BLaER1 treated with 17β-estradiol and CSF1 and Interleukin-3, amounts not matched to agents 10 nM and 100 nM (cell line): ENCODE measurements at regions not wholly inside any gene's neighbourhood (a gene's known extent, or its start where the extent isn't known, plus 50 kb on each side); places are given as distances from the start of the nearest gene placed in this dataset.
"Not testable (repeated sequence)": the region's sequence is repeated elsewhere in the genome, so short reads cannot be mapped to it uniquely, and the experiment has no call there.

Source experiments
- H3K27ac ChIP-seq, 11 experiments: shearing (Covaris generic); formaldehyde crosslinking; 2 replicates each; pipeline ENCODE4 v1.8.1; 2022
- H3K27me3 ChIP-seq, 11 experiments: shearing (Covaris generic); formaldehyde crosslinking; 2 replicates each; pipeline ENCODE4 v1.8.1; 2022
- H3K36me3 ChIP-seq, 11 experiments: shearing (Covaris generic); formaldehyde crosslinking; 2 replicates each; pipeline ENCODE4 v1.8.1; 2022
- H3K4me1 ChIP-seq, 10 experiments: shearing (Covaris generic); formaldehyde crosslinking; 2 replicates each; pipeline ENCODE4 v1.8.1; 2022
- H3K4me2 ChIP-seq, 11 experiments: shearing (Covaris generic); formaldehyde crosslinking; 2 replicates each; pipeline ENCODE4 v1.8.1; 2022
- H3K4me3 ChIP-seq, 10 experiments: shearing (Covaris generic); formaldehyde crosslinking; 2 replicates each; pipeline ENCODE4 v1.8.1; 2022
- H3K9ac ChIP-seq, 11 experiments: shearing (Covaris generic); formaldehyde crosslinking; 2 replicates each; pipeline ENCODE4 v1.8.1; 2022
- H3K9me3 ChIP-seq, 11 experiments: shearing (Covaris generic); formaldehyde crosslinking; replicated peaks in 1 of 11; 2 replicates each; pipeline ENCODE4 v1.8.1; 2022
- H4K20me1 ChIP-seq, 11 experiments: shearing (Covaris generic); formaldehyde crosslinking; 2 replicates each; pipeline ENCODE4 v1.8.1; 2022
- Cebpa-rat ChIP-seq, 11 experiments: shearing (Covaris generic); IDR thresholded peaks; 2 replicates each; pipeline ENCODE4 v1.8.1; 2022

DNA sequence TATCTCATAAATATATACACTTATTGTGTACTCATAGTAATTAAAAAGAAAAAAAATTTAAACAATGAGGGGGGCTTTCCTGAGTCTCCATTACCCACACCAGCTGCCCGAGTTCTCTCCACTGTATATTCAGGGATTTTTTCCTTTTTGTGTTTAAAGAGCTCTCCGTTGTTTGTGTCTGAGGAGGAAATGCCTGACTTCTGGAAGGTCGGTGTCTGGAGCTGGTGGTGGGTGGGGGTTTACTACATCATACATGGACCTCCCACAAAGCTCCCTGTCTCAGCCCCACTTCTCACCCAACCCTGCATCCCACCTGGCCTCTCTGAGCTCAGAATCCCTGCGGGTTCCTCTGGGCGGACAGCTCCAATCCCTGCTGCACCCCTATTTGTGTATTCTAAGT, 64.1 kb upstream of the ETV3 start:
- Histone ChIP-seq H3K27me3 (no peaks in the 10 kb centered on the region), H3K9ac (no peak overlapping the region), H3K36me3 (no peaks in the 10 kb centered on the region), H3K9me3 (no peaks in the 10 kb centered on the region), H3K4me3 (no peak overlapping the region), H3K27ac (no peak overlapping the region), H3K4me2 (no peak overlapping the region), H4K20me1 (no peaks in the 10 kb centered on the region), H3K4me1 (no peaks in the 10 kb centered on the region)
- TF ChIP-seq Cebpa-rat (IDR thresholded peaks at IDR 0.05), result no peak

GRCh38 chr1:157201767-157202166, 63.6 kb upstream of the ETV3 start:
- Histone ChIP-seq H4K20me1 (no peaks in the 10 kb centered on the region), H3K4me1 (peaks cover 0 to under 1% (median 0%) of the 10 kb centered on the region in 10 experiments; a peak in 5 of 20 replicates), H3K4me2 (no peak overlapping the region), H3K36me3 (no peaks in the 10 kb centered on the region), H3K27me3 (no peaks in the 10 kb centered on the region), H3K9me3 (no peaks in the 10 kb centered on the region), H3K9ac (no peak overlapping the region), H3K4me3 (no peak overlapping the region), H3K27ac (no peak overlapping the region)
- TF ChIP-seq Cebpa-rat (IDR thresholded peaks at IDR 0.05), result no peak

DNA sequence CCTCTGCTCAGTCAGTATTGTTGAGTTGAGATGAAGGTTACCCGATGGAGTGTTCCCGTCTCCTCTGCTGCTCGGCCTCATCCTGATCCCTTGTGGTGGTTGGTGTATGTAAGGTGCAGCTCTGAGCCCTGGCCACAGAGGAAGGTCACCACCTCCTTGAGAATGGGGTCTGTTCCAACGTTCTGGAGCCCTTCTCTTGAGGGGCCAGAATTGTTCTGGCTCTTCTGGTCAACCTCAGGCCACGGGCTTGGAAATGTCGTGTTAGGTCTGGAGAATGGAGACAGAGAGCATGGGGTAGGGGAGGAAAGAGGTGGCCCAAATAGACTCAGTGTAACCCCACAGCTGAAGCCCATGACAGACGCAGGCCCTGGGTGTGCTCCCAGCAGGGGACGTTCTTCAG, 62.3 kb upstream of the ETV3 start:
- Histone ChIP-seq H3K9me3 (no peaks in the 10 kb centered on the region), H3K4me2 (no peak overlapping the region), H3K36me3 (no peaks in the 10 kb centered on the region), H4K20me1 (no peaks in the 10 kb centered on the region; a peak in 1 of 22 replicates), H3K27me3 (no peaks in the 10 kb centered on the region), H3K27ac (no peak overlapping the region), H3K4me1 (peaks cover 0 to 10% (median 5%) of the 10 kb centered on the region in 10 experiments; a peak in 8 of 20 replicates), H3K4me3 (no peak overlapping the region), H3K9ac (no peak overlapping the region)
- TF ChIP-seq Cebpa-rat (IDR thresholded peaks at IDR 0.05), result no peak

- H4K20me1 ChIP-seq, result no peaks in the 10 kb centered on the region; a peak in 1 of 22 replicates
- no peaks in the 10 kb centered on the region for H3K36me3 ChIP-seq
- no peak overlapping the region for H3K4me2 ChIP-seq
- H3K9ac ChIP-seq, result no peak overlapping the region
- H3K27me3 ChIP-seq, result no peaks in the 10 kb centered on the region
- no peaks in the 10 kb centered on the region for H3K9me3 ChIP-seq
- H3K4me1 ChIP-seq, result peaks cover 0 to 10% (median 5%) of the 10 kb centered on the region in 10 experiments; a peak in 8 of 20 replicates
- TF ChIP-seq Cebpa-rat (IDR thresholded peaks at IDR 0.05), result no peak
- no peak overlapping the region for H3K4me3 ChIP-seq
- H3K27ac ChIP-seq, result no peak overlapping the region
These were observed 61.2 kb upstream of the ETV3 start for GRCh38 chr1:157199421-157199755.

DNA sequence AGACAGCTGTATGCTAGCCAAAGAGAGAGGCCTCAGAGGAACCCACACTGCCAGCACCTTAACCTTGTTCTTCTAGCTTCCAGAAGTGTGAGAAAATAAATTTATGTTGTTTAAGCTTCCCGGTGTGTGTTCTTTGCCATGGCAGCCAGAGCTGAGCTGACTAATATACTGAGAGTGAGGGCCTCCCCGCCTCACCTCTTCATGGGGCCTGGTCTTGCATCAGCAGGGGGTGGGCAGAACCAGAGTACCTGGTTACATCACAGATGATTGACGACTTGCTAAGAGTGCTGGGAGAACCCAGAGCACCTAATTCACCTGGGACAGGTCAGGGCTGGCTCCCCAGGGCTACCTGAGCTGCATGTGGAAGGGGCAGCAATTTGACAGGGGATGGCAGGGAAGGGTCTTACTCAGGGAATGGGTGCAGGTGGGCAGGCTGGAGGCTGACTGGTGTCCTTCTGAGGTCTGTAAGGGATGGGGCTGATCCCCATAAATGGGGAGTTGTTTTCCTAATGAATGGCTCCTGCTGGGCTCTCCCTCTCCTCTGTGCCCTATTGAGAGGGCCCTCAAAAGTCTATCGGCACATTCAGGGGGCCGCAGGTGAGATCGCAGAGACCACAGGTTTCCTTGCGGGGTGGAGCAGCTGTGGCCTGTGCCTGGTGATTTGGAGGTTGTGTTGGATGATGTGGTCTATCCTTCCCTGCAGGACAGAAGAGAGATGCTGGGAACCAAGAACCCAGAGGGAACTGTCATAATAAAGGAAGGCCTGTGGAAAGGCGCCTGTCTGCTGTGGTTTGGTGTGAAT, 60.6 kb upstream of the ETV3 start:
- Histone ChIP-seq H3K9me3 (no peaks in the 10 kb centered on the region), H3K4me2 (no peak overlapping the region), H4K20me1 (peaks cover 0 to 3% (median 0%) of the 10 kb centered on the region in 11 experiments; a peak in 2 of 22 replicates), H3K9ac (no peak overlapping the region), H3K4me1 (peaks cover 0 to 10% (median 5%) of the 10 kb centered on the region in 10 experiments; a peak in 8 of 20 replicates), H3K36me3 (no peaks in the 10 kb centered on the region), H3K27ac (no peak overlapping the region), H3K27me3 (no peaks in the 10 kb centered on the region), H3K4me3 (no peak overlapping the region)
- TF ChIP-seq Cebpa-rat (IDR thresholded peaks at IDR 0.05), result no peak

DNA sequence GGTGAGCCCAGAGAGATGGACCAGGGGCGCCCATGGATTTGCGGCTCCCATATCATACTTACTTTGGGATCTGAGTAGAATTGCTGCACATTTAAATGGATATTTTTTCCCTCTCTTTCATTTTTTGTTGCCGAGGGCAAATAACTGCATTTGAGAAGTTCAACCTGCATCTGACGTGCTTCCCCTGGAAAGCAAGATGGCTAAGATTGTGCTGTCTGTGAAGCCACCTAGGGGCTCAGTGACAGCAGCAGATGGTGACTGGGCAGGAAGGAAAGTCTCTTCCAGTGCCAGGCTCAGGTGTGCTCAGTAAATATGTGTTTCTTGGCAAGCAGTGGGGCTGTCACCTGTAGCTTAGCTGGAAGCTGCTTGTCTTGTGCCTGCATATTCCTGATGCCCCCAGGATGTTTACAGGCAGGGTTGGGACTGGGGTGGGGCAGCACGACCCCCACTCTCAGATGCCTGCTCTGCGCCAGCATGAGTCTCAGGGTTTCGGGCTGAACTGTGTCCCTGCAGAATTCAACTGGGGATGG, 59.8 kb upstream of the ETV3 start:
- Histone ChIP-seq H3K27me3 (no peaks in the 10 kb centered on the region), H3K9me3 (no peaks in the 10 kb centered on the region), H4K20me1 (peaks cover 0 to 3% (median 0%) of the 10 kb centered on the region in 11 experiments; a peak in 2 of 22 replicates), H3K36me3 (no peaks in the 10 kb centered on the region), H3K4me3 (no peak overlapping the region), H3K9ac (no peak overlapping the region), H3K4me2 (no peak overlapping the region), H3K27ac (no peak overlapping the region), H3K4me1 (peaks cover 0 to 10% (median 5%) of the 10 kb centered on the region in 10 experiments; a peak in 8 of 20 replicates)
- TF ChIP-seq Cebpa-rat (IDR thresholded peaks at IDR 0.05), result no peak

- Histone ChIP-seq H3K4me1 (peaks cover 0 to 10% (median 5%) of the 10 kb centered on the region in 10 experiments; a peak in 8 of 20 replicates), H3K4me2 (peak overlapping the region in 4 of 11 experiments; percentile 4 to 37 (median 12); a peak in 5 of 22 replicates)
- H3K27me3 ChIP-seq, H3K9me3 ChIP-seq, H3K36me3 ChIP-seq, H3K9ac ChIP-seq, H3K27ac ChIP-seq, H4K20me1 ChIP-seq, H3K4me3 ChIP-seq: not testable (repeated sequence)
These were observed 58.7 kb upstream of the ETV3 start for GRCh38 chr1:157196670-157197456.

- Histone ChIP-seq H3K4me3 (no peak overlapping the region), H3K9me3 (no peaks in the 10 kb centered on the region), H3K9ac (no peak overlapping the region), H3K27me3 (no peaks in the 10 kb centered on the region), H3K36me3 (no peaks in the 10 kb centered on the region), H3K4me1 (peaks cover 0 to 10% (median 5%) of the 10 kb centered on the region in 10 experiments; a peak in 8 of 20 replicates), H3K27ac (no peak overlapping the region), H4K20me1 (peaks cover 0 to 3% (median 0%) of the 10 kb centered on the region in 11 experiments; a peak in 2 of 22 replicates), H3K4me2 (peak overlapping the region in 3 of 11 experiments; percentile 5 to 37 (median 20); a peak in 3 of 22 replicates)
- no peak for TF ChIP-seq Cebpa-rat (IDR thresholded peaks at IDR 0.05)
These were observed 58.0 kb upstream of the ETV3 start for GRCh38 chr1:157196245-157196543.

DNA sequence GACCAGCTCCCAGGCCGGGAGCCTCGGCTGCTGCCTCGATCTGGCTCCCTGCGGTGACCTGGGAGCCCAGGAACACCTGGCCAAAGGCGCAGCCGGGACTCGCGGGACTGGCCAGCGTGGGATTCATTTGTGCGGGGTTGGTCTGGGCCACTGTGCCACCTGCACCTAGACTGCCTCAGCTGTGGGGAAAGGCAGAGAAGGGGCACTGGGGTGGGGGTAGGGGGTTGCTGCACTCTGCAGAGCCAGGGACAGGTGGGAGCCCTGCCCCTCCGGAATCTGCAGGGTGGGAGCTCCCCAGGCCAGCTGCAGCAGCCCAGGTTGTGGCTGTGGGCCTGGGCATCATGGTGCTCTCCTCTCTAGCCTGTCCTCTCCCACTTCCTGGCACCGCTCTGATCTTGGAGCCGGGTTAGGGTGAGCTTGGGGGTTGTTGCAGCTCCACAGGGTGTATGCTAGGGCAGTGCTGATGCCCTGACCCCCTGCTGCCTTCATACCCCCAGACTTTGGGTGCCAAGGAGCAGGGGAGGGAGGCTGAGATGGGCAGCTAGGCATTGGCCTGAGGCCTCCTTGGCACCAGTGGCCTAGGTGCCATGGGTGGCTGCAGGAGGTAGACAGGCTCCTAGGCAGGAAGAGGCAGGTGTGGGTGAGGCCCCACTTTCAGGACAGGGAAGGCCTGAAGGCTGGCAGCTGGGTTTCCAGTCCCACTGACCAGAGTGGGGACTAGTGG, 57.5 kb upstream of the ETV3 start:
- H3K4me2 ChIP-seq, result 0 out of 22 replicates have a peak overlapping the region, but pooled peaks of 1 of the 11 experiments have one; percentile 37
- no peaks in the 10 kb centered on the region for H3K36me3 ChIP-seq
- peaks cover 0 to 10% (median 5%) of the 10 kb centered on the region in 10 experiments; a peak in 8 of 20 replicates for H3K4me1 ChIP-seq
- H3K9ac ChIP-seq, result no peak overlapping the region
- H4K20me1 ChIP-seq, result peaks cover 0 to 3% (median 0%) of the 10 kb centered on the region in 11 experiments; a peak in 2 of 22 replicates
- H3K27ac ChIP-seq, result no peak overlapping the region
- no peaks in the 10 kb centered on the region for H3K27me3 ChIP-seq
- TF ChIP-seq Cebpa-rat (IDR thresholded peaks at IDR 0.05), result no peak
- no peak overlapping the region for H3K4me3 ChIP-seq
- no peaks in the 10 kb centered on the region for H3K9me3 ChIP-seq
